ENCODE measurements at regions not wholly inside any gene's neighbourhood (a gene's known extent, or its start where the extent isn't known, plus 50 kb on each side); places are given as distances from the start of the nearest gene placed in this dataset.

- TF ChIP-seq CTCF (IDR thresholded peaks at IDR 0.05), result no peak
- TF ChIP-seq POLR2A (IDR thresholded peaks at IDR 0.05), result no peak
These were observed 157.2 kb upstream of the ATP10B start for GRCh38 chr5:161009194-161009593.

All from right lobe of liver (tissue), 4 donors.